ENCODE measurements at regions not wholly inside any gene's neighbourhood (a gene's known extent, or its start where the extent isn't known, plus 50 kb on each side); places are given as distances from the start of the nearest gene placed in this dataset.

GRCh38 chr5:90173299-90174030 lies 236.1 kb downstream of the CETN3 start (continued):
- TF ChIP-seq CHD7 (IDR thresholded peaks at IDR 0.05; ENCODE audit: insufficient replicate concordance, low read length) (no peak), MAFK (IDR thresholded peaks at IDR 0.05; ENCODE audit: low read depth, low read length) (no peak)
